ENCODE measurements at regions not wholly inside any gene's neighbourhood (a gene's known extent, or its start where the extent isn't known, plus 50 kb on each side); places are given as distances from the start of the nearest gene placed in this dataset.

DNA sequence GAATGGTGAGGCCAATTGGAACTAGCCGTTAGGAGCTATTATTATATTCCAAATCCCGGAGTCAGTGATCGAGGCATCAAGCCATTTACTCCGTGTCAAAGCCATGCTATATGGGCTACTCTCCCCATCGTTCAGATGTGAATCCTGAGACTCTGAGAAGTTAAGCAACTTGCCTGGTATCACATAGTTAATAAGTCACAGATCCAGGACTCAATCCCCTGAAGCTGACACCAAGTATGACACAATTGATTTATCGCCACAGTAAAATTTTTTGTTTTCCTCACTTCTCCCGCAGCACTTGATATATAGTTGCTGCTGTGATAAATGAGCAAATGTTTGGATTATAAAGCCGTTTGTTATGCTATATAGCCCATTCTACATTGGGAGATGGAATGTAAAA lies 50.8 kb upstream of the TSHZ2 start:
- TF ChIP-seq, protein P1, sequence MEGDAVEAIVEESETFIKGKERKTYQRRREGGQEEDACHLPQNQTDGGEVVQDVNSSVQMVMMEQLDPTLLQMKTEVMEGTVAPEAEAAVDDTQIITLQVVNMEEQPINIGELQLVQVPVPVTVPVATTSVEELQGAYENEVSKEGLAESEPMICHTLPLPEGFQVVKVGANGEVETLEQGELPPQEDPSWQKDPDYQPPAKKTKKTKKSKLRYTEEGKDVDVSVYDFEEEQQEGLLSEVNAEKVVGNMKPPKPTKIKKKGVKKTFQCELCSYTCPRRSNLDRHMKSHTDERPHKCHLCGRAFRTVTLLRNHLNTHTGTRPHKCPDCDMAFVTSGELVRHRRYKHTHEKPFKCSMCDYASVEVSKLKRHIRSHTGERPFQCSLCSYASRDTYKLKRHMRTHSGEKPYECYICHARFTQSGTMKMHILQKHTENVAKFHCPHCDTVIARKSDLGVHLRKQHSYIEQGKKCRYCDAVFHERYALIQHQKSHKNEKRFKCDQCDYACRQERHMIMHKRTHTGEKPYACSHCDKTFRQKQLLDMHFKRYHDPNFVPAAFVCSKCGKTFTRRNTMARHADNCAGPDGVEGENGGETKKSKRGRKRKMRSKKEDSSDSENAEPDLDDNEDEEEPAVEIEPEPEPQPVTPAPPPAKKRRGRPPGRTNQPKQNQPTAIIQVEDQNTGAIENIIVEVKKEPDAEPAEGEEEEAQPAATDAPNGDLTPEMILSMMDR (conservative IDR thresholded peaks at IDR 0.05) = no peak
- no peak overlapping the region for H3K27ac ChIP-seq

DNA sequence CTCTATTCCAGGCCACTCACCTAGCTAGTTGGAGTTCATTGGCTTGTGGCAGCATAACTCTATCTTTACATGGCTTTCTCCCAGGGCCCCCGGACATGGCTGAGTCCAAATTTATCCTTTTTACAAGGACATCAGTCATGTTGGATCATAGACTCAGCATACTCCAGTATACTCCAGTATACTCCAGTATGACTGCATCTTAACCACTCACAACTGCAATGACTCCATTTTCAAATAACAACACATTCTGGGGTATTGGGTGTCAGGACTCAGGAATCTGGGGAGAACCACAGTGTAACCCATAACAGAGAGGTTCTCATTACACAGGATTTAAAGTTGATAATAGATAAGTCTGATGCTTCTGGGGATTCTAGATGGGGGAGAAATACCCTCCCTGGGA lies 53.8 kb upstream of the TSHZ2 start:
- H3K27ac ChIP-seq = no peak overlapping the region
- TF ChIP-seq, protein P1 (conservative IDR thresholded peaks at IDR 0.05) = no peak

DNA sequence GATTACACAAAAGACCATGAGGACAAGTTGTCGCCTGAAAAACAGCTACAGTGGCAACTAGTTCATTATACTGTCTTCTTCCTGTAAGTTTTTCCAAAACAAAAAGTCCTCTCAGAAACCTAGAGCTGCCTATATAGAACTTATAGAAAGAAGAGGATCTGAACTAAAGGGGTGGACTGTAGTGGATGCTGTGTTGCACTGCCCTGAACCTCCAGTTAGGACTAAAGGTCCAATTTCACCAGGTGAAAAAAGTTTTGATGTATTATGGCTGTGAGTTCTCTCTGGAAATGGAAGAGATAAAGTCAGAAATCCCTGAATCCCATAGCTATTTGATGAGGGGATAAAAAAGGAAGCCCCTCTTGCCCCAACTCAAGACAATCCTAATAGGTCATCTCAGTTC lies 56.6 kb upstream of the TSHZ2 start:
- H3K27ac ChIP-seq = peak overlapping the region; percentile 75
- TF ChIP-seq, protein P1 (conservative IDR thresholded peaks at IDR 0.05) = no peak

GRCh38 chr20:52914870-52915269 lies 57.3 kb upstream of the TSHZ2 start:
- H3K27ac ChIP-seq = peak overlapping the region; percentile 75
- TF ChIP-seq, protein P1 (conservative IDR thresholded peaks at IDR 0.05) = no peak

- H3K27ac ChIP-seq = peak overlapping the region; percentile 75
- TF ChIP-seq, protein P1 (conservative IDR thresholded peaks at IDR 0.05) = no peak
Measured at GRCh38 chr20:52913650-52914387, 58.3 kb upstream of the TSHZ2 start.

- TF ChIP-seq, protein P1 (conservative IDR thresholded peaks at IDR 0.05) = no peak
- H3K27ac ChIP-seq = no peak overlapping the region
Measured at GRCh38 chr20:52905241-52905994, 66.7 kb upstream of the TSHZ2 start.

- TF ChIP-seq, protein P1 (conservative IDR thresholded peaks at IDR 0.05) = no peak
- no peak overlapping the region for H3K27ac ChIP-seq
Measured at GRCh38 chr20:52904837-52905236, 67.3 kb upstream of the TSHZ2 start.

Data from VCaP (cell line).